ENCODE measurements at regions not wholly inside any gene's neighbourhood (a gene's known extent, or its start where the extent isn't known, plus 50 kb on each side); places are given as distances from the start of the nearest gene placed in this dataset.

DNA sequence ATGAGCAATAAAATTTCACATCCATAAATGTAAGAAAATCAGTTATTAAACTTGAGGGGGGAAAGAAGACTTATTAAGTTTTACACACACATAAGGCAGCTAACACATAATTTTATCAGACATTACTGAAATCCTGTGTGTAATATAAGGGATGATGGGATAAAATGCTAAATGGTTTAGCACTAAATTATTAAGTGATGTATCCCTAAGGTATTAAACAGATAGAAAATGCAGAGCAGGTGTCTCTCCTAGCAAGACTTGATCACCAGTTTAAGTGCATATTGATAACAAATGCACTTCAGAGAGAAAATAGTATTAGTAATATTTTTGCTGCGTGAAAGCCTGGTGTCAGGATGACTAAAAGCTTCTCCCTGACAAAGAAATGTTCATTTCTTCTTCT is 172.8 kb upstream of the ZFP64 start:
- Histone ChIP-seq H3K27me3 (ENCODE audit: insufficient read depth, low read depth, low read length) (no peaks in the 10 kb centered on the region), H3K9ac (ENCODE audit: low read length) (no peak overlapping the region), H2AFZ (ENCODE audit: low read depth, low read length) (no peak overlapping the region), H3F3A (ENCODE audit: insufficient read depth, low read length, poor library complexity, severe bottlenecking) (no peaks in the 10 kb centered on the region), H3K4me2 (ENCODE audit: low read length) (no peak overlapping the region), H3K9me3 (ENCODE audit: low read length) (no peaks in the 10 kb centered on the region), H3K4me3 (ENCODE audit: low read length) (no peak overlapping the region), H3K36me3 (ENCODE audit: insufficient read depth, low read length) (no peaks in the 10 kb centered on the region), H3K27ac (ENCODE audit: low read length) (no peak overlapping the region), H3K9me2 (ENCODE audit: insufficient read depth, low read length) (no peaks in the 10 kb centered on the region), H3K79me2 (replicated peaks; ENCODE audit: insufficient read depth, low read length) (no peaks in the 10 kb centered on the region), H4K20me1 (ENCODE audit: insufficient read depth) (no peaks in the 10 kb centered on the region)
- TF ChIP-seq POLR2AphosphoS5 (IDR thresholded peaks at IDR 0.05) (no peak), MXI1 (conservative IDR thresholded peaks at IDR 0.05; ENCODE audit: poor library complexity, severe bottlenecking) (no peak), EZH2 (IDR thresholded peaks at IDR 0.05; ENCODE audit: borderline replicate concordance, insufficient read depth, low read length, poor library complexity, severe bottlenecking) (no peak), SMC3 (conservative IDR thresholded peaks at IDR 0.05; ENCODE audit: poor library complexity) (no peak), EP300 (conservative IDR thresholded peaks at IDR 0.05; ENCODE audit: poor library complexity, severe bottlenecking) (no peak), TAF1 (IDR thresholded peaks at IDR 0.05; ENCODE audit: low read depth) (no peak), RAD21 (conservative IDR thresholded peaks at IDR 0.05) (no peak)
- TF ChIP-seq, protein P1, sequence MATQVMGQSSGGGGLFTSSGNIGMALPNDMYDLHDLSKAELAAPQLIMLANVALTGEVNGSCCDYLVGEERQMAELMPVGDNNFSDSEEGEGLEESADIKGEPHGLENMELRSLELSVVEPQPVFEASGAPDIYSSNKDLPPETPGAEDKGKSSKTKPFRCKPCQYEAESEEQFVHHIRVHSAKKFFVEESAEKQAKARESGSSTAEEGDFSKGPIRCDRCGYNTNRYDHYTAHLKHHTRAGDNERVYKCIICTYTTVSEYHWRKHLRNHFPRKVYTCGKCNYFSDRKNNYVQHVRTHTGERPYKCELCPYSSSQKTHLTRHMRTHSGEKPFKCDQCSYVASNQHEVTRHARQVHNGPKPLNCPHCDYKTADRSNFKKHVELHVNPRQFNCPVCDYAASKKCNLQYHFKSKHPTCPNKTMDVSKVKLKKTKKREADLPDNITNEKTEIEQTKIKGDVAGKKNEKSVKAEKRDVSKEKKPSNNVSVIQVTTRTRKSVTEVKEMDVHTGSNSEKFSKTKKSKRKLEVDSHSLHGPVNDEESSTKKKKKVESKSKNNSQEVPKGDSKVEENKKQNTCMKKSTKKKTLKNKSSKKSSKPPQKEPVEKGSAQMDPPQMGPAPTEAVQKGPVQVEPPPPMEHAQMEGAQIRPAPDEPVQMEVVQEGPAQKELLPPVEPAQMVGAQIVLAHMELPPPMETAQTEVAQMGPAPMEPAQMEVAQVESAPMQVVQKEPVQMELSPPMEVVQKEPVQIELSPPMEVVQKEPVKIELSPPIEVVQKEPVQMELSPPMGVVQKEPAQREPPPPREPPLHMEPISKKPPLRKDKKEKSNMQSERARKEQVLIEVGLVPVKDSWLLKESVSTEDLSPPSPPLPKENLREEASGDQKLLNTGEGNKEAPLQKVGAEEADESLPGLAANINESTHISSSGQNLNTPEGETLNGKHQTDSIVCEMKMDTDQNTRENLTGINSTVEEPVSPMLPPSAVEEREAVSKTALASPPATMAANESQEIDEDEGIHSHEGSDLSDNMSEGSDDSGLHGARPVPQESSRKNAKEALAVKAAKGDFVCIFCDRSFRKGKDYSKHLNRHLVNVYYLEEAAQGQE (IDR thresholded peaks at IDR 0.05; ENCODE audit: borderline replicate concordance), result no peak
- TF ChIP-seq, protein P2, sequence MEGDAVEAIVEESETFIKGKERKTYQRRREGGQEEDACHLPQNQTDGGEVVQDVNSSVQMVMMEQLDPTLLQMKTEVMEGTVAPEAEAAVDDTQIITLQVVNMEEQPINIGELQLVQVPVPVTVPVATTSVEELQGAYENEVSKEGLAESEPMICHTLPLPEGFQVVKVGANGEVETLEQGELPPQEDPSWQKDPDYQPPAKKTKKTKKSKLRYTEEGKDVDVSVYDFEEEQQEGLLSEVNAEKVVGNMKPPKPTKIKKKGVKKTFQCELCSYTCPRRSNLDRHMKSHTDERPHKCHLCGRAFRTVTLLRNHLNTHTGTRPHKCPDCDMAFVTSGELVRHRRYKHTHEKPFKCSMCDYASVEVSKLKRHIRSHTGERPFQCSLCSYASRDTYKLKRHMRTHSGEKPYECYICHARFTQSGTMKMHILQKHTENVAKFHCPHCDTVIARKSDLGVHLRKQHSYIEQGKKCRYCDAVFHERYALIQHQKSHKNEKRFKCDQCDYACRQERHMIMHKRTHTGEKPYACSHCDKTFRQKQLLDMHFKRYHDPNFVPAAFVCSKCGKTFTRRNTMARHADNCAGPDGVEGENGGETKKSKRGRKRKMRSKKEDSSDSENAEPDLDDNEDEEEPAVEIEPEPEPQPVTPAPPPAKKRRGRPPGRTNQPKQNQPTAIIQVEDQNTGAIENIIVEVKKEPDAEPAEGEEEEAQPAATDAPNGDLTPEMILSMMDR (IDR thresholded peaks at IDR 0.05; ENCODE audit: poor library complexity, severe bottlenecking), result no peak

DNA sequence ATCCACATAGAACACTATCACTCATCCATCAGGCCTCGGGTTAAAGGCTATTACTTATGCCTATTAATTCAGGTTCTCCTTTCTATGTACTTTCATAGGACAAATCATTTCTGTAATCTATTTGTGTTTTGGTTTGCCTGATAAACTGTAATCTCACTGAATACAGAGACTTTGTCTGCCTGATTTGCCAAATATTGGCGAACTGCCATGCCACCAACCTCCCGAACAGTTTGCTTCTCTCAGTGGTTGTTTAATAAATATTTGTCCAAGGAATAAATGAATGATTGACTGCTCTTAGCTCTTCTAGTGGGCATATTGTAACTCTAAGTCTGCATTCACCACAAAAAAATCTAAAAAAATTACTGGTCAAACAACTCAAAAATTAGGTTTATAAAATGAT is 170.1 kb upstream of the ZFP64 start:
- H3K4me3 ChIP-seq (ENCODE audit: low read length), result no peak overlapping the region
- no peak overlapping the region for H2AFZ ChIP-seq (ENCODE audit: low read depth, low read length)
- H3K36me3 ChIP-seq (ENCODE audit: insufficient read depth, low read length), result no peaks in the 10 kb centered on the region
- no peak overlapping the region for H3K9ac ChIP-seq (ENCODE audit: low read length)
- H3K4me2 ChIP-seq (ENCODE audit: low read length), result no peak overlapping the region
- no peaks in the 10 kb centered on the region for H4K20me1 ChIP-seq (ENCODE audit: insufficient read depth)
- no peaks in the 10 kb centered on the region for H3K9me2 ChIP-seq (ENCODE audit: insufficient read depth, low read length)
- no peak overlapping the region for H3K27ac ChIP-seq (ENCODE audit: low read length)
- no peaks in the 10 kb centered on the region for H3F3A ChIP-seq (ENCODE audit: insufficient read depth, low read length, poor library complexity, severe bottlenecking)
- no peaks in the 10 kb centered on the region for H3K27me3 ChIP-seq (ENCODE audit: insufficient read depth, low read depth, low read length)
- H3K79me2 ChIP-seq (replicated peaks; ENCODE audit: insufficient read depth, low read length), result no peaks in the 10 kb centered on the region
- TF ChIP-seq SMC3 (conservative IDR thresholded peaks at IDR 0.05; ENCODE audit: poor library complexity) (no peak), TAF1 (IDR thresholded peaks at IDR 0.05; ENCODE audit: low read depth) (no peak), EP300 (conservative IDR thresholded peaks at IDR 0.05; ENCODE audit: poor library complexity, severe bottlenecking) (no peak), EZH2 (IDR thresholded peaks at IDR 0.05; ENCODE audit: borderline replicate concordance, insufficient read depth, low read length, poor library complexity, severe bottlenecking) (no peak), POLR2AphosphoS5 (IDR thresholded peaks at IDR 0.05) (no peak), RAD21 (conservative IDR thresholded peaks at IDR 0.05) (no peak), MXI1 (conservative IDR thresholded peaks at IDR 0.05; ENCODE audit: poor library complexity, severe bottlenecking) (no peak)
- TF ChIP-seq, protein P1 (IDR thresholded peaks at IDR 0.05; ENCODE audit: borderline replicate concordance), result no peak
- TF ChIP-seq, protein P2 (IDR thresholded peaks at IDR 0.05; ENCODE audit: poor library complexity, severe bottlenecking), result no peak
- H3K9me3 ChIP-seq (ENCODE audit: low read length), result no peaks in the 10 kb centered on the region
